ENCODE measurements at regions not wholly inside any gene's neighbourhood (a gene's known extent, or its start where the extent isn't known, plus 50 kb on each side); places are given as distances from the start of the nearest gene placed in this dataset.
"Not testable (repeated sequence)": the region's sequence is repeated elsewhere in the genome, so short reads cannot be mapped to it uniquely, and the experiment has no call there.

DNA sequence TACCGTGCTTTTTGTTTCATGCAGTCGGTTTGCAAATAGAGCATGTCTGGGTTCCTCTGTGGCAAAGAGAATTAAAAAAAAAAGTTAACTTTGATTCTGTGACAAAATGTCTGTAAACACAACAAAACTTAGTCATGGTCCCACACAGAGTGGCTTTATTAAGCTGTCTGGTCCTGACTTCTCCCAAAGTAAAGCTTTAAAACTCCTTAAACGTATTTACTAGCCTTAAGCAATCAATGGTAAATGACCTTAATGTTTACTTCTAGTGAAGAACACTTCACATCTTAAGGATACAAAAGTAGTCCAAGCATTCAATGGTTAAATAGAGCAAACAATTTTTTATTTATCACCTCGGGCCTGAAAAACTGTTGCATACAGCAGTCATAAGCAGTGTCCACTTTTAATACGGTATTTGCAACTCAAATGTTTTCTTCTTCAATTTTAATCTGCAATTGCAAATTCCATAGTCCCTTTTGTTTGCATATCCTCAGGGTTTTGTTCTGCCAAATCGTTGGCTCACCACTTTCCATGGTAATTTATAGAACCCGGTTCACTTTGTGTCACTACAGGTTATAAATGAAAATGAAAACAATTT lies 453.0 kb upstream of the MIS18BP1 start:
- DNase-seq: no peak

DNA sequence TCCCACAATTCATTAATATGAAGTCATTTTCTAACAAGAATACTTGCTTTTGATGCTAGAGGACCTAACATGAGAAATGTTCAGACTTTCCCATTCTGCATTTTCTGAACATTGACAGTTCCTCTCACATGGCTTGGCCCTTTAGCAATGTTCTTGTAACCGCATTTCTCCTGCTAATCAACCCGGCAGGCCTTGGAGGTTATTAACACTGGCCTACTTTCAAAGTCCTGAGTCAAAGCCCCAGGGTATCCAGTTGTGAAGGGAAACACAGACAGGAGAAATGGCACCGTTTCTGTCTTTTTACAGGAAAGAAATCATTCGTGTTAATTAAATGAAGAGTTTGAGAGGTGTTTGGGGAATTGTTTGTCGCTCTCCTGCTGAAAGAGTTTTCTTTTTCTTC lies 446.5 kb upstream of the MIS18BP1 start:
- peak; percentile 58 for DNase-seq

DNA sequence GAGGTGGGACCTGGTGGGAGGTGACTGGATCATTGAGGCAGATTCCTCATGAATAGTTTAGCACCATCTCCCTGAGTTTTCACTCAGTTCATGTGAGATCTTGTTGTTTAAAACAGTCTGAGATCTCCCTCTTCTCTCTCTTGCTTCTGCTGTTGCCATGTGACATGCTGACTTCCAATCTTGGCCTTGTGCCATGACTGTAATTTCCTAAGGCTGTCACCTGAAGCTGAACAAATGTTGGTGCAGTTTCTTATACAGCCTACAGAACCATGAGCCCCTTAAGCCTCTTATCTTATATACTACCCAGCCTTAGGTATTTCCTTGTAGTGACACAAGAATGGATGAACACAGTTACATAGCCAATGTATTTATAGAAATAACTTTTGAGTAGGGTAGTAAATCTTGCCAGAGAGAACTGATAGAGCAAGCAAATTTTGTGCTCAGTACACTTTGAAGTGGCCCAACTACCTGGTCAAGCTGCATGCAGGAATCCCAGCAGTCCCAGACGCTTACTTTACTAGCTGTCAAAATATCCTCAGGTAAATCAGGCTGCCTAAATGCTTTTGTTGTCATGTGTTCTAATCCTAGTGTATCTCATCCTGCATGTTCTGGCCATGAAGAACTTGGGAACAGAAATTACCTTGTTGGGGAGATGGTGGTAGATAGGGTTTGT lies 445.6 kb upstream of the MIS18BP1 start:
- peak; percentile 16 for DNase-seq

DNA sequence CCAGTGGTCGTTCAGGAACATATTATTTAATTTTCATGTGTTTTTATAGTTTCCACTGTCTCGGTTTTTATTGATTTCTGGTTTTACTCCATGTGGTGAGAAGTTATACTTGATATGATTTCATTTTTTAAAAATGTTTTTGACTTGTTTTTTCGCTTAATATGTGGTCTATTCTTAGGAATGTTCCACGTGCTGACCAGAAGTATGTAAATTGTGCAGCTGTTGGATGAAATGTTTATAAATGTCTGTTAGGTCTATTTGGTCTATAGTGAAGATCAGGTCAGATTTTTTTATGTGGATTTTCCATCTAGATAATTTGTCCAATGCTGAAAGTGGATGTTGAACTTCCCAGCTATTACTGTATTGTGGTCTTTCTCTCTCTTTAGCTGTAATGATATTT lies 433.8 kb upstream of the MIS18BP1 start:
- no peak for DNase-seq

DNA sequence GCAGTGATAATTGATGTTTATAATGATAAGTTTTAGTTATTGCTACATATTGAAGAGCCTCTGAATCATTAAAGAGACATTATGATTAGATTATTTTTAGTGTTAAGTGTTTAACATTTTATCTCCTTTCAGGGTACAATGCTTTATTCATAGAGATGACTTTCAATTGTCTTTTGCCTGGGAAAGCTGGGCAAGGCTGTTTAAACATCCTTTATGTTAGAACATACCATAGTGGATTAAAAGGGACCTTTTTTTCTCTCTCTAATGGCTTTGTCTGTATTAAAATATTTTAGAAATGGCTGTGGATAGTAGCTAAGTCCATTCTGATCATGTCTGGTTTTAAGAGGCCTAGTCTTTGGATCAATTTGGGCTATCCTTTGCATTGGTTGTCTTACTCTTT lies 427.5 kb upstream of the MIS18BP1 start:
- DNase-seq: no peak

DNA sequence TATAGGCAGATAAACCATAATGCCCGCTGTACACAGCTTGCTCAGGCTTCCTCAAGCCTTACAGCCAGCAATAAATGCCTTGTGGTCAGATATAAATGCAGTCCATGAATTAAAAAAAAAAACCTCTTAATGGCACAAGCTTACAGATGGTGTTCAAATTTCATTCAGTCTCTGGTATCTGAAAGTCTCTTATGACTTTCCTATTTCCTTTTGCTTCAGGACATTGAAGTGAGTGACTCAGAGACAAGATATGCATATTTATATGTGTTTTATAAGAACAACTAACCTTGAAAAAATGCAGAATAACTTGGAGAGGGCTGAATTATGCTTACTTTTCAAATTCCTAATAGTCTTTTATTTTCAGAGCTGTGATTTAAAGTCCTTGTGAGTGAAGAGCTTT lies 426.9 kb upstream of the MIS18BP1 start:
- DNase-seq: no peak

DNA sequence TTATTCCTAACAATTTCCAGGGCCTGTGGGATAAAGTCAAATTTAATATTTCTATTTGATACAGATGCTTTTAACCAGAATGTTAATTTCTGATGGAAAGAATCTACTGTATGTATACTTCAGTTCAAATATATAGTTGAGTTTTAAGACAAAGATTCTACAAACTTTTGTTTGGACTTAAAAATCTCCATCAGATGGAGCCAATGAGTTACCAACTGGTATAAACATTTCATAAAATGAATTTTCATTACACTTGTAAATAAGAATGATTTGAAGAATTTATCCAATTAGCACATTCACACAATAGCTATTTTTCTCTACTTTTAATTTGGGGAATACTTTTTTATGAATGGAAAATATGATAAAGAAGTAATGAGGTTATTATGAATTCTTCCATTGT lies 425.2 kb upstream of the MIS18BP1 start:
- no peak for DNase-seq

DNA sequence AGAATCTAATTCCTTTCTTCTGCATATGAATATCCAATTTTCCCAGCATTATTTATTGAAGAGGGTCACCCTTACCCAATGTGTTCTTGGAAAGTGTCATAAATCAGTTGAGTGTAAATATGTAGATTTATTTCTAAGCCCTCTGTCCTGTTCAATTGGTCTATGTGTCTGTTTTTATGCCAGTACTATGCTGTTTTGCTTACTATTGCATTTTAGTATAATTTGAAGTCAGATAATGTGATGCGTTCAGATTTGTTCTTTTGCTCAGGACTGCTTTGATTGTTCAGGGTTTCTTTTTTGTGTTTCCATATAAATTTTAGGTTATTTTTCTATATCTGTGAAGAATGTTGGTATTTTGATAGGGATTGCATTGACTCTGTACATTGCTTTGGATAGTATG lies 420.4 kb upstream of the MIS18BP1 start:
- DNase-seq: no peak

DNA sequence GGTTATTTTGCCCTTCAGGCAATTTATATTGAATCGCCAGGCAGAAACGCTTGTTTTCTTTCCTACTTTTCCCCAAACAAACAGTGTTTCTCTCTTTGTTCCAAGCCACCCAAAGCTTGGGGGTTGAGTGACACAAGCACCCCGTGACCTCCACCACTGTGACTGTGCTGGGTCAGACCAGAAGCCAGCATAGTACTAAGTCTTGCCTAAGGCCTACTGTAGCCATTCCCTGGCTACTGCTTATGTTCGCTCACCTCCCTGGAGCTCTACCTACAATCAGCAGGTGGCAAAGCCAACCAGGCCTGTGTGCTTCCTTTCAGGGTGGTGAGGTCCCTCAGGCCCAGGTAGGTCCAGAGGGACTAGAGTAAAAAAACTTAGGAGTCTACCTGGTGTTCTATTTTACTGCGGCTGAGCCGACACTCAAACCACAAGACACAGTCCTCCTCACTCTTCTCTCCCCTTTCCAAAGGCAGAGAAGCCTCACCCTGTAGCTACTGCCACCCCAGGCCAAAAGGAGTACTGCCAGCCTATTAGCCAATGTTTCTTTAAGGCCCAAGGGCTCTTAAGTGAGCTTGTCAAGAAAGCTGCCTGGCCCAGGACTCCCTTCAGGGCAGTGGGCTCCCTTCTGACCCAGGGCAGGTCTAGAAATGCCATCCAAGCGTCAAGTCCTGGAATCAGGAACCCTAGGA lies 411.8 kb upstream of the MIS18BP1 start:
- DNase-seq: no peak

DNA sequence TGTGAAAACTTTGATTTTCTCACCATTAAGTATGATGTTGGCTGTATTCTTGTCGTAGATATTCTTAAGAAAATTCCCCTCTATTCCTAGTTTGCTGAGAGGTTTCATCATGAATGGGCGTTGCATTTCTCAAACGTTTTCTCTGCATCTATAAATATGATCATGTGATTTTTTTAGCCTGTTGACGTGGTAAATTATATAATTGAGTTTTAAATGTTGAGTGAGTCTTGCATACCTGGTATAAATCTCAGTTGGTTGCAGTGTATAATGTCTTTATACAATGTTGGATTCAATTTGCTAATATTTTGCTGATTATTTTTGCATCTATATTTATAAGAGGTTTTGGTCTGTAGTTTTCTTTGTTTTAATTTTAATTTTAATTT lies 405.9 kb upstream of the MIS18BP1 start:
- no peak for DNase-seq

DNA sequence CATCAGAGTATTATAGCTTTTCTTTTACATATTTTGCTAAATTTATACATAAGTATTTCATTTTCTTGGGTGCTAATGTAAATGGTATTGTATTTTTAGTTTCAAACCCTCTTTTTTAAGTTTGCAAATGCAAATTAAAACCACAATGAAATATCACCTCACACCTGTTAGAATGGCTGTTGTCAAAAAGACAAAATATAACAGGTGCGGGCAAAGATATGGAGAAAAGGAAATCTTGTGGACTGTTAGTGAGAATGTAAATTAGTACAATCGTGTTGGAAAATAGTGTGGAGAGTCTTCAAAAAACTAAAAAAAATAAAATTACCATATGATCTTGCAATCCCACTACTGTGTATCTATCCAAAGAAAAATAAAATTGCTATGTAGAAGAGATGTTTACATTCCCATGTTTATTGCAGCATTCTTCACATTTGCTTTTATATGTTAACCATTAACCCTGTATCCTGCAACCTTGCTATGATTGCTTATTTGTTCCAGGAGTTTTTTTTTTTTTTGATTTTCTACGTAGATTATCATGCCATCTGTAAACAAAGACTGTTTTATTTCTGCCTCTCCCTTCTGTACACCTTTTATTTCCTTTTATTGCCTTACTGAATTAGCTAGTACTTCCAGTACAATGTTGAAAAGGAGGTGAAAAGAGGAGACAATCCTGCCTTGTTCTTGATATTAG lies 405.4 kb upstream of the MIS18BP1 start:
- no peak for DNase-seq

DNA sequence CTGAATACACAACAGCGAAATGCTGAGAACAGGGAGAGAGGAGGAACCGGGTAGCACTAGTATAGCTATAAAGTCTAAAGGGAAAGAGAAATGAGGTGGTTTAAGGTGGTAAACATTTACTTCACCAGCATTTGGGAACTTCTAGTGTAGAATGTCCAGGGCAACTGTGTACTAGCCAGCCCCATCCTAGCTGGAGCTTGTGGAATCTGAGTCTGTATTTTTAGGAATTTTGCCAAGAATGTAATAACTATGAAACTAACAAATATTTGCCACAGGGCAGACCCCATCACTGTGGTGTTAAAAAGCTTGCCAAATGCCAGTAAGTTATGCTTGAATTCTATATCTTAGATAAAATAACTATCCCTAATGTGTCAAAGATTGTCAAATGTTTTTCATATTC lies 398.9 kb upstream of the MIS18BP1 start:
- no peak for DNase-seq

DNA sequence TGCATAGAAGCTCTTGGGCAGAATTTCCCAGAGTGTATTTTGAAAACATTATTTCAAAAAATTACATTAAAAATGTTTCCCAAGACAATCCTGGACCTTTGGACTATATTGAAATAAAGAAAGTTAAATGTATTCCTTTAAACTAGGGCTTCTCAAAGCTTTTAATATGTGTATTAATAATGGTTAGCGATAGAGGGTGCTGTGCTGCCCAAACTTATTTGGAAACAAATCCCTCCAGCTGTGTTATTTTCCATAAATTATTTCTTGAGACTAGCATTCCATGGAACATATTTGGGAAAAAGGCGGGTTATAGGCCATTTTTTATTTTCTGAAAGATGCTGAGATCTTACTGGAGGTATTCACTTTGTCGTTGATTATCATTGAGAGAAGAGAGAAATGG lies 397.8 kb upstream of the MIS18BP1 start:
- DNase-seq: no peak

DNA sequence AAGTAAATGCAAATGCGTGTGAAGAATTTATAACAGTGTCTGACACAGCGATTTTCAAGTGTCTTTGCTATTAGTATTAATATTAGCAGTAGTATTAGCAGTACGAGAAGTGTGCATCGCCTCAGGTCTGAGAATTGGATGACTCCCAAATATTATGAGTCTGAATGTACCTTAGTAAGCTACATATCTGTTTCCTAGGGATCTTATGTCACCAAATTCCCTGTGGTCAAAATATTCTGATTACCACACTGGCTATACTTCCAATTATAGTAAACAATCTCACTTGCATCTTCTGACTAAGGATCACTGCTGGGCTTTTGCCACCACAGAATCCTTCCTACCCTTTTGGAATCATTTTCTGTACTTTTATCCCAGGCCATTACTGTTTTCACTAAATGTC lies 396.0 kb upstream of the MIS18BP1 start:
- DNase-seq: no peak

DNA sequence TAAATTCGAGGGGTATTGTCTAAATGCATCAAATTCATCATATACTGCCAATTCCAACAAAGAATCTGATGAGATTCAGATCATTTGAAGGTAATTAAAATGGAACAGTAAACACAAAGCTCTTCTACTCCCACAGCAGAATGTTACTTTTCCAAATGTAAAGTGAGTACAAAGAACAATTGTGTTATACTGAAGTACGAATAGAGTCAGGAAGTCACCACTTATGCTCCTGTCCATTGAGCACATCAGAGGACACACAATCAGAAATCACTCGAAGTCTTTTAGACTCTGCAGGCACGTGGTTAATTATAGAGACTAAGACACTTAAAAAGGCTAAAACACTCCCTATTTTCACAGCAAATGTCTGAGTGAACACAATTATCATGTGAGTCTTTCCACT lies 388.5 kb upstream of the MIS18BP1 start:
- DNase-seq: no peak

DNA sequence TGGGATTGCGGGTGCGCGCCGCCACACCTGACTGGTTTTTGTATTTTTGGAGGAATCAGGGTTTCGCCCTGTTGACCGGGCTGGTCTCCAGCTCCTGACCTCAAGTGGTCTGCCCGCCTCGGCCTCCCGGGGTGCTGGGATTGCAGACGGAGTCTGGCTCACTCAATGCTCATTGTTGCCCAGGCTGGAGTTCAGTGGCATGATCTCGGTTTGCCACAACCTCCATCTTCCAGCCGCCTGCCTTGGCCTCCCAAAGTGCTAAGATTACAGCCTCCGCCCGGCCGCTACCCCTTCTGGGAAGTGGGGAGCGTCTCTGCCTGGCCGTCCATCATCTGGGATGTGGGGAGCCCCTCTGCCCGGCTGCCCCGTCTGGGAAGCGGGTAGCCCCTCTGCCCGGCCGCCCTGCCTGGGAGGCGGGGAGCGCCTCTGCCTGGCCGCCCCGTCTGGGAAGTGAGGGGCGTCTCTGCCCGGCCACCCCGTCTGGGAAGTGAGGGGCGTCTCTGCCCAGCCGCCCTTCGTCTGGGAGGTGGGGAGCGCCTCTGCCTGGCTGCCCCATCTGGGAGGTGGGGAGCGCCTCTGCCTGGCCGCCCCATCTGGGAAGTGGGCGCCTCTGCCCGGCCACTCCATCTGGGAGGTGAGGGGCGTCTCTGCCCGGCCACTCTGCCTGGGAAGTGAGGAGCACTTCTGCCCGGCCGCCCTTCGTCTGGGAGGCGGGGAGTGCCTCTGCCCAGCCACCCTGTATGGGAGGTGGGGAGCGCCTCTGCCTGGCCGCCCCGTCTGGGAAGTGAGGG lies 381.8 kb upstream of the MIS18BP1 start:
- not testable (repeated sequence) for DNase-seq

DNA sequence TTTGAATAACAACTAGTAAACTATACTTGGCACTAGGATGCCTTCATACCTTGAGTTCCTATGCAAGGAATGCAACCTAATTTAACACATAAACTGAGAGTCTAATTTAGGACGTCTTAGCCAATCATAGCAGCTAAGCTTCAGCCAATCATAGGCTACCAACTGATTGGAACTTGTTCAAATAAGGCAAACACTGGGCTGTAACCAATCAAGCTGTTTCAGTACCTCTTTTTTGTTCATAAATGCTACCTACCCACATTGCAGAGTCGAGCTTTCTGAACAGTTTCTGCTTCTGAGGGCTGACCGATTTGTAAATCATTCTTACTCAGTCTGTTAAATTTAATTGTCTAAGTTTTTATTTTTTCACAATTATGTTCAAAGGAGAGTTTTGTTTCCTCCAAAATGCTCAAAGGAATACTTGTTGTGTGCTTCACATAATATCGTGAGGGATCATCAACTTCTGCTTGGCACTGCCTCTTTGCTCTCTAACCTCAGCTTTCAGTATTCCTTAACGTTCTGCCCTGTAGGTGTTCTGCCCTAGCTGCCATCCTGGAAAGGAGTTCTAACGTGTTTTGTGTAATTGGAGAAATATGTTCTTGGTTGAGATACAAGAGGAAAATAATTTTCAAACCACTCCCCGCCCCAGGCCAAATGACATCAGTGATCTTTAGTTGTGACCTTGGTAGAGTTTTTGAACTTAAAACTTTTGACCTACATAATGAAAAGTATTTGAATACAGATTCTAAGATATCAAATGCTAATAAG lies 380.4 kb upstream of the MIS18BP1 start:
- DNase-seq: no peak

DNA sequence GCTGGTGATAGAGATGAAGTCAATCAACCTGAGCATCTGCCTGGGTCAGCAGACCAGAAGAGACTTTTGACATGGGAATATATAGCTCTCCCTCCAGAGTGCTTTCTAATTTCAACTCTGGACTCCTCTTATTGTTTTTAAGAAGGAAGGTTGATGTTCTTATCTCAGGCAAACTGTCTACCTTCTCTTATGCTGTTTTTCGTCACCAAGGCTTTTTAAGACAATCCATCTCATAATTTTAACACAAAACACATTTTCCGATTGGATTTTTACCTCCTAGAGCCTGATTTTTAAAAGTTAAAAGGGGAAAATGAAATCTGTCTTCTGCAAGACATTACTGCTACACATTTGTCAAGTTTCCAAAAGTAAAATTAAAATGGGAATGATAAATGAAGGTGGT lies 368.7 kb upstream of the MIS18BP1 start:
- no peak for DNase-seq

DNA sequence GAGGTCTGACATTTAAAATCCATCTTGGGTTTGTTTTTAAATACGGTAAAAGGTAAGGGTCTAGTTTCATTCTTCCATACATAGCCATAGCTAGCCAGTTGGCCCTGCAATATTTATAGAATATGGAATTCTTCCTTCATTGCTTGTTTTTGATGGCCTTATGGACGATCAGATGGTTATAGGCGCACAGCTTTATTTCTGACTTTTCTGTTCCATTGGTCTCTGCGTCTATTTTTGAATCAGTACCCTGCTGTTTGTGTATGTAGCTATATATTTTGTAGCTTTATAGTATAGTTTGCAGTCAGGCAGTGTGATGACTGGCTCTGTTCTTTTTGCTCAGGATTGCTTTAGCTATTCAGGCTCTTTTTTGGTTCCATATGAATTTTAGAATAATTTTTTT lies 366.8 kb upstream of the MIS18BP1 start:
- DNase-seq: no peak

DNA sequence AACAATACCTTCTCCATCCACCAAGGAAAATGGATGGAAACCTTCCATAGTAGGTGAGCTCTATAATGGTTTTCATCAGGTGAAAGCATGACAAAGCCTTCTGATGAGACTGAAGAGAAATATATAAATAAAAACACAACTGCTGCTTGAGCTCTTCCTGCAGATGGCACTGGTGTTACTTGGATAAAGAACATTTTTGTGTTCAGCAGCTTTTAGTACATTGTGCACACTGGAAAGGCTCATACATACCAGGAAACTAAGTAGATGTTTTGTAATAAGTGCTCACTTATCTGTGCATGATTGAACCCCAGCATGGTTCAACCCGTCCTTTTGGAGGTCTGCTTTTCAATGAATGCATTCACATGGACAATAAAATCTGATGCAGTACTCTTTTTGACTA lies 357.3 kb upstream of the MIS18BP1 start:
- peak; percentile 49 for DNase-seq

DNA sequence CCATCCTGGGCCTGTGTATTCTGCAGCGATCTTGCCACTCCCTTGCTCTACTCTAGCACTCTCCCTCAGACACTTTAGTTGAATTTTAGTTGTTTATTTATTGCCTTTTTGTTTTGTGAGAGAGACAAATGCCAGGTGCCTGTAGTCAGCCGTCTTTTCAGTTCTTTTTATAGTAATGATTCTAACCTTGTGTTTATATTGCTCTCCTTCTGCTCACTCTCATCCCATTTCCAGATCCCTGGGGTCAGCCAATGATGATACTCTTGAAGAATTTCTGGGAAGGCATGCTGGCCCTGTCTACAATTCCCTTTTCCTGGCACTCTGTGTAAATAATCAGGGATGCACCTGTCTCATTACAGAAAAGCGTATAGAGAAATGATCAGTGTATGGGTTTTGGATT lies 334.1 kb upstream of the MIS18BP1 start:
- DNase-seq: no peak

DNA sequence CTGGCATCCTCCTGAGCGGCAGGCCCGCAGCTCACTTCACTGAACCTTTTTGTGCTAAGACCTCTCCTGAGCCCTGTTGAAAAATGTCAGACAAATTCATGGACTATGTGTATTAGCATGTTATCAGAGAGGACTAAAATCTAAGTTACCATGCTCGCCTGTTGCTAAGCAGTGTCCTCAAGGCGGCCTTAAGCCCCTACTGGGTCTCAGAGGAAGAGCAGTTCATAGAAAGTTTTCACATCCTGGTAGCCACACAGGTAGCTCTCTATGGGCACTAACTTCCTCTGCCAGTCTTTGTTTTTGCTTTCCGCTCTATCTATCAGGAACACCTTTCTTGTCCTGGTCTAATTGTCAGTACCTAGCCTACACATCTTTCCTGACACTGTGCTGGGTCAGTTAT lies 306.6 kb upstream of the MIS18BP1 start:
- no peak for DNase-seq
